ENCODE measurements at regions not wholly inside any gene's neighbourhood (a gene's known extent, or its start where the extent isn't known, plus 50 kb on each side); places are given as distances from the start of the nearest gene placed in this dataset.

- DNase-seq (ENCODE audit: low spot score) = no peak
- Mint-ChIP-seq H3K27ac (ENCODE audit: unreplicated experiment) (no peak overlapping the region), H3K4me1 (ENCODE audit: low read depth) (peaks cover 26% of the 10 kb centered on the region), H3K4me3 (ENCODE audit: unreplicated experiment) (no peak overlapping the region), H3K27me3 (ENCODE audit: low read depth) (peaks cover 6% of the 10 kb centered on the region), H3K36me3 (ENCODE audit: low read depth) (peaks cover 3% of the 10 kb centered on the region), H3K9me3 (ENCODE audit: low read depth) (peaks cover 3% of the 10 kb centered on the region)
- no peak for TF ChIP-seq CTCF (IDR thresholded peaks at IDR 0.05)
Measured at GRCh38 chr10:78781991-78782390, 286.8 kb upstream of the ZMIZ1 start.

DNA sequence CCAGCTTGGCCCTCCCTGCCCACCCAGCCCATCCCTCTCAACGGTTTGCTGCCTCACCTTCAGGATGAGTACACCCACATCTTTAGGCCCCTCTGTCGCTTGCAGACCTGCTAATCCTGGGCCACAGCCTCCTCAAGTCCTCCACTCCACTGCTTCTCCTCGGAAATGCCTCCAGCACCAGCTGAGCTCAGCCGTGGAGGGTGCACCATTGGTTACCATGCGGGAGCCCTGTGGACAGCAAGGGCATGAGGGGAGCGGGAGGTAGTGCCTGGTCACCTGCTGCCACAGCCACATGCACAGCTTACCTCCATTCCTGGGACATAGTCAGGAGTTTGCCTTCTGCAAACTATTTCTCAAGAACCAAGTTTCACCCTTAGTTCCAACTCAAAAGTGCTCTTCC is 286.3 kb upstream of the ZMIZ1 start:
- Mint-ChIP-seq H3K4me1 (ENCODE audit: low read depth) (peaks cover 25% of the 10 kb centered on the region), H3K27me3 (ENCODE audit: low read depth) (peaks cover 6% of the 10 kb centered on the region), H3K4me3 (ENCODE audit: unreplicated experiment) (no peak overlapping the region), H3K9me3 (ENCODE audit: low read depth) (peaks cover 3% of the 10 kb centered on the region), H3K27ac (ENCODE audit: unreplicated experiment) (no peak overlapping the region), H3K36me3 (ENCODE audit: low read depth) (peaks cover 3% of the 10 kb centered on the region)
- TF ChIP-seq CTCF (IDR thresholded peaks at IDR 0.05) = no peak
- DNase-seq (ENCODE audit: low spot score) = no peak

DNA sequence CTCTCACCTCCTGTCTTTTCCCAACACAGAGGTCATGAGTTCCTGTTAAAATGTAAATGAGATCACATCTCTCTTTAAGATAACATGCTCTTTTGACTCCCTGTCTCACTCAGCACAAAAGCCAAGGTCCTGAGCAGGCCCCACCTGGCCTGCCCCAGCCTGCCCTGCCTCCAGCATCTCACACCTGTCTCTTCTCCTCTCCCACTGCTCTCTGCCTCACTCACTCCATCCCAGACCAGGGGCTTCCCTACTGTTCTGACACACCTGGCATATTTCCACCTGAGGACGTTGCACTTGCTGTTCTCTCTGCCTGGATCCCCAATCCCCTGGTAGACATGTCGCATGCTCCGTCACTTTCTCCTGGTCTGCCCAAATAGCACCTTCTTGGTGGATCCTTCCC is 285.0 kb upstream of the ZMIZ1 start:
- peaks cover 3% of the 10 kb centered on the region for H3K9me3 Mint-ChIP-seq (ENCODE audit: low read depth)
- TF ChIP-seq CTCF (IDR thresholded peaks at IDR 0.05) = no peak
- H3K36me3 Mint-ChIP-seq (ENCODE audit: low read depth) = peaks cover 3% of the 10 kb centered on the region
- peaks cover 6% of the 10 kb centered on the region for H3K27me3 Mint-ChIP-seq (ENCODE audit: low read depth)
- H3K4me3 Mint-ChIP-seq (ENCODE audit: unreplicated experiment) = no peak overlapping the region
- H3K27ac Mint-ChIP-seq (ENCODE audit: unreplicated experiment) = no peak overlapping the region
- H3K4me1 Mint-ChIP-seq (ENCODE audit: low read depth) = peaks cover 14% of the 10 kb centered on the region
- no peak for DNase-seq (ENCODE audit: low spot score)

GRCh38 chr10:78784546-78784945 is 284.2 kb upstream of the ZMIZ1 start:
- Mint-ChIP-seq H3K9me3 (ENCODE audit: low read depth) (peaks cover 3% of the 10 kb centered on the region), H3K27me3 (ENCODE audit: low read depth) (peaks cover 6% of the 10 kb centered on the region), H3K27ac (ENCODE audit: unreplicated experiment) (no peak overlapping the region), H3K4me1 (ENCODE audit: low read depth) (peaks cover 7% of the 10 kb centered on the region), H3K36me3 (ENCODE audit: low read depth) (peaks cover 3% of the 10 kb centered on the region), H3K4me3 (ENCODE audit: unreplicated experiment) (no peak overlapping the region)
- TF ChIP-seq CTCF (IDR thresholded peaks at IDR 0.05) = no peak
- no peak for DNase-seq (ENCODE audit: low spot score)

DNA sequence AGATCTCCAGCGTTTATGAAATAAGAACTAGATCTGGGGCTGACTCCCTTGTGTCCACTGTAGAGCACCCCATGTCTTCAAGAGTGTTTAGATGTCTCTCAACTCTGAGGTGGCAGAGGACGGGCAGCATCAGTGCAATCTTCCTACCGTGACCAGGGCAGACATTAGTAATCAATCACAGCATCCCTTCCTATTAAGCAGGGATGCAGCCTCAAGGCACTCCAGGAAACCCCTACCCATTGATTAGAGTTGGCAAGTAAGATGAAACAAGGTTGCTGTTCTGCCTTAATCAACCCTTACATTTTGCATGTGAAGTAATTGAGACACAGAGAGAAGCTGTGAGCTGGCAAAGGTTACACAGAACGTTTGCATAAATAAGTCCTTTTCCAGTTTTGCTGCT is 283.7 kb upstream of the ZMIZ1 start:
- Mint-ChIP-seq H3K4me3 (ENCODE audit: unreplicated experiment) (no peak overlapping the region), H3K4me1 (ENCODE audit: low read depth) (peaks cover 4% of the 10 kb centered on the region), H3K9me3 (ENCODE audit: low read depth) (peaks cover 3% of the 10 kb centered on the region), H3K27ac (ENCODE audit: unreplicated experiment) (no peak overlapping the region), H3K36me3 (ENCODE audit: low read depth) (peaks cover 3% of the 10 kb centered on the region), H3K27me3 (ENCODE audit: low read depth) (peaks cover 6% of the 10 kb centered on the region)
- TF ChIP-seq CTCF (IDR thresholded peaks at IDR 0.05) = no peak
- no peak for DNase-seq (ENCODE audit: low spot score)
